Right atrium auricular region (tissue), 2 donors: ENCODE measurements at regions not wholly inside any gene's neighbourhood (a gene's known extent, or its start where the extent isn't known, plus 50 kb on each side); places are given as distances from the start of the nearest gene placed in this dataset.

Source experiments
- DNase-seq: peaks from one replicate; pipeline ENCODE4 v3.0.0-alpha.2; 2019; ENCODE audit warnings: low spot score
- H3K27ac ChIP-seq, 2 donors: fragments of 200-600 bp; sonication (generic); 1 replicate in 1 of 2; 2 replicates in 1 of 2; pipeline ENCODE4 v1.5.1; 2016 to 2019
- H3K27me3 ChIP-seq, 2 donors: fragments of 200-600 bp; sonication (generic); one replicate each; pipeline versions ENCODE4 v1.5.1 to v1.6.0; 2017 to 2019
- H3K36me3 ChIP-seq: fragments of 200-600 bp; sonication (generic); one replicate; pipeline ENCODE4 v1.5.1; 2016
- H3K4me1 ChIP-seq, 2 donors: fragments of 200-600 bp; sonication (generic); one replicate each; pipeline versions ENCODE4 v1.5.1 to v1.6.0; 2017 to 2019
- H3K4me3 ChIP-seq, 2 donors: fragments of 200-600 bp; sonication (generic); 1 replicate in 1 of 2; 2 replicates in 1 of 2; pipeline ENCODE4 v1.5.1; 2017 to 2019; ENCODE audit warnings: mild to moderate bottlenecking in 1 of 2, moderate library complexity in 1 of 2
- H3K9me3 ChIP-seq, 2 donors: fragments of 200-600 bp; sonication (generic); one replicate each; pipeline ENCODE4 v1.5.1; 2019
- CTCF ChIP-seq, 2 donors: fragments of 200-600 bp; sonication (generic); IDR thresholded peaks; one replicate each; pipeline ENCODE4 v1.5.1; 2019; ENCODE audit warnings: antibody characterized with exemption in 2 of 2

GRCh38 chr1:78322928-78323680, 167.7 kb upstream of the PTGFR start:
- Histone ChIP-seq H3K27me3 (no peaks in the 10 kb centered on the region), H3K9me3 (no peaks in the 10 kb centered on the region), H3K36me3 (no peaks in the 10 kb centered on the region), H3K4me1 (no peaks in the 10 kb centered on the region), H3K4me3 (no peak overlapping the region), H3K27ac (no peak overlapping the region)
- TF ChIP-seq CTCF (IDR thresholded peaks at IDR 0.05), result no peak
- no peak for DNase-seq

GRCh38 chr1:78325293-78325692, 165.5 kb upstream of the PTGFR start:
- no peak for DNase-seq
- H3K27me3 ChIP-seq, result no peaks in the 10 kb centered on the region
- no peaks in the 10 kb centered on the region for H3K4me1 ChIP-seq
- no peaks in the 10 kb centered on the region for H3K9me3 ChIP-seq
- H3K36me3 ChIP-seq, result no peaks in the 10 kb centered on the region
- H3K27ac ChIP-seq, result no peak overlapping the region
- TF ChIP-seq CTCF (IDR thresholded peaks at IDR 0.05), result no peak
- no peak overlapping the region for H3K4me3 ChIP-seq

- no peak for DNase-seq
- no peak for TF ChIP-seq CTCF (IDR thresholded peaks at IDR 0.05)
- Histone ChIP-seq H3K9me3 (no peaks in the 10 kb centered on the region), H3K4me3 (no peak overlapping the region), H3K27me3 (no peaks in the 10 kb centered on the region), H3K27ac (no peak overlapping the region), H3K36me3 (no peaks in the 10 kb centered on the region), H3K4me1 (no peaks in the 10 kb centered on the region)
Measured at GRCh38 chr1:78329475-78329874, 161.3 kb upstream of the PTGFR start.

GRCh38 chr1:78331799-78332198, 159.0 kb upstream of the PTGFR start:
- Histone ChIP-seq H3K36me3 (no peaks in the 10 kb centered on the region), H3K27me3 (no peaks in the 10 kb centered on the region), H3K4me1 (no peaks in the 10 kb centered on the region), H3K27ac (no peak overlapping the region), H3K4me3 (no peak overlapping the region), H3K9me3 (no peaks in the 10 kb centered on the region)
- no peak for DNase-seq
- no peak for TF ChIP-seq CTCF (IDR thresholded peaks at IDR 0.05)

GRCh38 chr1:78333502-78333901, 157.3 kb upstream of the PTGFR start:
- Histone ChIP-seq H3K4me1 (no peaks in the 10 kb centered on the region), H3K36me3 (no peaks in the 10 kb centered on the region), H3K27me3 (no peaks in the 10 kb centered on the region), H3K4me3 (no peak overlapping the region), H3K9me3 (no peaks in the 10 kb centered on the region), H3K27ac (no peak overlapping the region)
- peak; percentile 32 to 65 for TF ChIP-seq CTCF (IDR thresholded peaks at IDR 0.05)
- no peak for DNase-seq

- Histone ChIP-seq H3K27me3 (no peaks in the 10 kb centered on the region), H3K27ac (no peak overlapping the region), H3K36me3 (no peaks in the 10 kb centered on the region), H3K4me3 (no peak overlapping the region), H3K9me3 (no peaks in the 10 kb centered on the region), H3K4me1 (no peaks in the 10 kb centered on the region)
- no peak for DNase-seq
- TF ChIP-seq CTCF (IDR thresholded peaks at IDR 0.05), result no peak
Measured at GRCh38 chr1:78334114-78334513, 156.7 kb upstream of the PTGFR start.
